ENCODE measurements at regions not wholly inside any gene's neighbourhood (a gene's known extent, or its start where the extent isn't known, plus 50 kb on each side); places are given as distances from the start of the nearest gene placed in this dataset.

- Histone ChIP-seq H3K9me3 (no peaks in the 10 kb centered on the region), H3K27ac (no peak overlapping the region), H3K27me3 (no peaks in the 10 kb centered on the region), H3K36me3 (no peaks in the 10 kb centered on the region), H3K4me1 (no peaks in the 10 kb centered on the region), H3K4me3 (no peak overlapping the region)
- ATAC-seq: no peak
- intact Hi-C loops (cut with DNase I; ENCODE audit: low total_unique reads): no loop called here
- DNase-seq: no peak
- in situ Hi-C loops (cut with MboI; ENCODE audit: low sequenced_read_pairs in 4 of 4): no loop called here
- TF ChIP-seq POLR2A (IDR thresholded peaks at IDR 0.05) (no peak), CTCF (IDR thresholded peaks at IDR 0.05 in 4 of 5, conservative IDR thresholded peaks at IDR 0.05 in 1 of 5) (no peak)
Measured at GRCh38 chr3:43817064-43817463, 126.3 kb downstream of the ABHD5 start.

GRCh38 chr3:43817825-43818224, 127.1 kb downstream of the ABHD5 start:
- H3K36me3 ChIP-seq: no peaks in the 10 kb centered on the region
- no peak overlapping the region for H3K4me3 ChIP-seq
- TF ChIP-seq POLR2A (IDR thresholded peaks at IDR 0.05): no peak
- TF ChIP-seq CTCF (IDR thresholded peaks at IDR 0.05 in 4 of 5, conservative IDR thresholded peaks at IDR 0.05 in 1 of 5): no peak
- DNase-seq (no peak), ATAC-seq (no peak)
- no peaks in the 10 kb centered on the region for H3K27me3 ChIP-seq
- intact Hi-C loops (cut with DNase I; ENCODE audit: low total_unique reads) (no loop called here), in situ Hi-C loops (cut with MboI; ENCODE audit: low sequenced_read_pairs in 4 of 4) (no loop called here)
- no peak overlapping the region for H3K27ac ChIP-seq
- no peaks in the 10 kb centered on the region for H3K4me1 ChIP-seq
- H3K9me3 ChIP-seq: no peaks in the 10 kb centered on the region

GRCh38 chr3:43818229-43818628, 127.5 kb downstream of the ABHD5 start:
- intact Hi-C loops (cut with DNase I; ENCODE audit: low total_unique reads) (no loop called here), in situ Hi-C loops (cut with MboI; ENCODE audit: low sequenced_read_pairs in 4 of 4) (no loop called here)
- Histone ChIP-seq H3K4me1 (no peaks in the 10 kb centered on the region), H3K4me3 (no peak overlapping the region), H3K27ac (no peak overlapping the region), H3K9me3 (no peaks in the 10 kb centered on the region), H3K27me3 (no peaks in the 10 kb centered on the region), H3K36me3 (no peaks in the 10 kb centered on the region)
- ATAC-seq (no peak), DNase-seq (no peak)
- no peak for TF ChIP-seq POLR2A (IDR thresholded peaks at IDR 0.05)
- TF ChIP-seq CTCF (IDR thresholded peaks at IDR 0.05 in 4 of 5, conservative IDR thresholded peaks at IDR 0.05 in 1 of 5): no peak

- no peaks in the 10 kb centered on the region for H3K36me3 ChIP-seq
- H3K4me1 ChIP-seq: no peaks in the 10 kb centered on the region
- no peaks in the 10 kb centered on the region for H3K27me3 ChIP-seq
- ATAC-seq (no peak), DNase-seq (no peak)
- no peak for TF ChIP-seq CTCF (IDR thresholded peaks at IDR 0.05 in 4 of 5, conservative IDR thresholded peaks at IDR 0.05 in 1 of 5)
- TF ChIP-seq POLR2A (IDR thresholded peaks at IDR 0.05): no peak
- in situ Hi-C loops (cut with MboI; ENCODE audit: low sequenced_read_pairs in 4 of 4): no loop called here
- no peak overlapping the region for H3K27ac ChIP-seq
- H3K4me3 ChIP-seq: no peak overlapping the region
- no peaks in the 10 kb centered on the region for H3K9me3 ChIP-seq
- intact Hi-C loops (cut with DNase I; ENCODE audit: low total_unique reads): no loop called here
Measured at GRCh38 chr3:43838009-43838758, 147.4 kb downstream of the ABHD5 start.

GRCh38 chr3:43838877-43839276, 148.1 kb downstream of the ABHD5 start:
- H3K27me3 ChIP-seq: no peaks in the 10 kb centered on the region
- no peaks in the 10 kb centered on the region for H3K36me3 ChIP-seq
- no peak for DNase-seq
- TF ChIP-seq CTCF (IDR thresholded peaks at IDR 0.05 in 4 of 5, conservative IDR thresholded peaks at IDR 0.05 in 1 of 5) (no peak), POLR2A (IDR thresholded peaks at IDR 0.05) (no peak)
- intact Hi-C loops (cut with DNase I; ENCODE audit: low total_unique reads): no loop called here
- no peak for ATAC-seq
- H3K27ac ChIP-seq: no peak overlapping the region
- in situ Hi-C loops (cut with MboI; ENCODE audit: low sequenced_read_pairs in 4 of 4): no loop called here
- H3K9me3 ChIP-seq: no peaks in the 10 kb centered on the region
- no peak overlapping the region for H3K4me3 ChIP-seq
- no peaks in the 10 kb centered on the region for H3K4me1 ChIP-seq

Data from gastrocnemius medialis (tissue), 4 donors.